Right lobe of liver (tissue), 6 donors: ENCODE measurements at regions not wholly inside any gene's neighbourhood (a gene's known extent, or its start where the extent isn't known, plus 50 kb on each side); places are given as distances from the start of the nearest gene placed in this dataset.

Experiments used
- ATAC-seq, 4 donors: fragments of 200-7000 bp; cut with Tn5 transposase; one replicate each; pipeline ENCODE4 v1.9.1; 2020; ENCODE audit warnings: mild to moderate bottlenecking in 4 of 4, moderate library complexity in 4 of 4
- DNase-seq, 3 donors: peaks; one replicate each; pipeline ENCODE4 v3.0.0-alpha.2; 2020
- H3K27ac ChIP-seq, 3 donors: fragments of 200-600 bp; one replicate each; pipeline ENCODE4 v1.8.0; 2022
- H3K27me3 ChIP-seq, 2 donors: fragments of 200-600 bp; one replicate each; pipeline ENCODE4 v1.8.0; 2022
- H3K36me3 ChIP-seq, 4 donors: fragments of 200-600 bp; sonication (generic) in 1 of 4; one replicate each; pipeline versions ENCODE4 v1.5.1 to v1.8.0; 2017 to 2022; ENCODE audit warnings: control low read depth in 1 of 4
- H3K4me1 ChIP-seq, 4 donors: fragments of 200-600 bp; sonication (generic) in 1 of 4; one replicate each; pipeline versions ENCODE4 v1.5.1 to v1.8.0; 2017 to 2022; ENCODE audit warnings: control low read depth in 1 of 4
- H3K4me3 ChIP-seq, 3 donors: fragments of 200-600 bp; one replicate each; pipeline ENCODE4 v1.8.0; 2022
- H3K9me3 ChIP-seq, 4 donors: fragments of 200-600 bp; sonication (generic) in 1 of 4; one replicate each; pipeline versions ENCODE4 v1.5.1 to v1.8.0; 2017 to 2022; ENCODE audit warnings: control low read depth in 1 of 4
- CTCF ChIP-seq, 4 donors: fragments of 200-600 bp in 3 of 4; fragments of 450-650 bp in 1 of 4; IDR thresholded peaks; one replicate each; pipeline versions ENCODE4 v1.5.1 to v1.8.0; 2016 to 2022; ENCODE audit warnings: antibody characterized with exemption in 4 of 4, mild to moderate bottlenecking in 2 of 4
- POLR2A ChIP-seq: fragments of 450-650 bp; IDR thresholded peaks from one replicate; pipeline ENCODE4 v1.6.1; 2017; ENCODE audit warnings: antibody characterized with exemption, mild to moderate bottlenecking
- WGBS: methylation state at CpG from one replicate; pipeline ENCODE4 v1.1.6; 2018; ENCODE audit warnings: low coverage, low lambda C conversion rate; ENCODE audit not compliant: insufficient coverage; ENCODE audit errors: missing lambda C conversion rate; 5-methylcytosine and 5-hydroxymethylcytosine counted together
- intact Hi-C, 2 donors: fragments of 100-400 bp; cut with DNase I; formaldehyde crosslinking; loops; one replicate each; pipeline versions ENCODE4 v1.11.2 to v1.14.1; 2022
- donor health status: DM: no; HTN: yes; CAD: no.
- donor health status: DM: no; HTN: no; CAD: no.
- donor health status: DM: no; HTN: no; CAD: no.
- donor health status: DM: no; HTN: yes; CAD: no.
- donor health status: DM: no; HTN: yes; CAD: no.

- WGBS, result 50% methylated on average over 2 of the region's 2 CpGs
- DNase-seq, result no peak
- Histone ChIP-seq H3K4me1 (no peaks in the 10 kb centered on the region), H3K9me3 (no peaks in the 10 kb centered on the region), H3K36me3 (no peaks in the 10 kb centered on the region), H3K27ac (no peak overlapping the region), H3K27me3 (no peaks in the 10 kb centered on the region), H3K4me3 (no peak overlapping the region)
- intact Hi-C loops, result no loop called here
- TF ChIP-seq POLR2A (no peak), CTCF (IDR thresholded peaks at IDR 0.05) (no peak)
- ATAC-seq, result no peak
Measured at GRCh38 chr5:71883742-71884103, 164.6 kb downstream of the CARTPT start.

- intact Hi-C loops, result no loop called here
- TF ChIP-seq CTCF (IDR thresholded peaks at IDR 0.05) (no peak), POLR2A (no peak)
- H3K36me3 ChIP-seq, result no peaks in the 10 kb centered on the region
- no peak overlapping the region for H3K27ac ChIP-seq
- no peaks in the 10 kb centered on the region for H3K27me3 ChIP-seq
- ATAC-seq, result no peak
- H3K9me3 ChIP-seq, result no peaks in the 10 kb centered on the region
- no peaks in the 10 kb centered on the region for H3K4me1 ChIP-seq
- H3K4me3 ChIP-seq, result no peak overlapping the region
- DNase-seq, result no peak
Measured at GRCh38 chr5:71884926-71885325, 165.9 kb downstream of the CARTPT start.

GRCh38 chr5:71886406-71886805 lies 167.3 kb downstream of the CARTPT start:
- ATAC-seq (no peak), DNase-seq (no peak)
- Histone ChIP-seq H3K4me3 (no peak overlapping the region), H3K4me1 (no peaks in the 10 kb centered on the region), H3K36me3 (no peaks in the 10 kb centered on the region), H3K9me3 (no peaks in the 10 kb centered on the region), H3K27me3 (no peaks in the 10 kb centered on the region), H3K27ac (no peak overlapping the region)
- WGBS, result 85% methylated on average over 2 of the region's 2 CpGs
- TF ChIP-seq CTCF (IDR thresholded peaks at IDR 0.05), result no peak
- intact Hi-C loops, result no loop called here

- 61% methylated on average over 2 of the region's 2 CpGs for WGBS
- intact Hi-C loops, result no loop called here
- peak; percentile 57 to 91 (median 79) for ATAC-seq
- Histone ChIP-seq H3K27me3 (no peaks in the 10 kb centered on the region), H3K4me3 (no peak overlapping the region), H3K9me3 (no peaks in the 10 kb centered on the region), H3K27ac (no peak overlapping the region), H3K4me1 (no peaks in the 10 kb centered on the region), H3K36me3 (no peaks in the 10 kb centered on the region)
- DNase-seq, result no peak
- TF ChIP-seq CTCF (IDR thresholded peaks at IDR 0.05) (no peak), POLR2A (no peak)
Measured at GRCh38 chr5:71887680-71888079, 168.6 kb downstream of the CARTPT start.

- intact Hi-C loops, result no loop called here
- no peaks in the 10 kb centered on the region for H3K36me3 ChIP-seq
- H3K9me3 ChIP-seq, result no peaks in the 10 kb centered on the region
- no peak overlapping the region for H3K4me3 ChIP-seq
- H3K27me3 ChIP-seq, result no peaks in the 10 kb centered on the region
- ATAC-seq (no peak), DNase-seq (no peak)
- 76% methylated on average over 1 of the region's 1 CpG for WGBS
- no peak for TF ChIP-seq POLR2A
- no peak for TF ChIP-seq CTCF (IDR thresholded peaks at IDR 0.05)
- H3K27ac ChIP-seq, result no peak overlapping the region
- no peaks in the 10 kb centered on the region for H3K4me1 ChIP-seq
Measured at GRCh38 chr5:71891406-71891805, 172.3 kb downstream of the CARTPT start.
